GM21619 (cell line): ENCODE measurements at regions not wholly inside any gene's neighbourhood (a gene's known extent, or its start where the extent isn't known, plus 50 kb on each side); places are given as distances from the start of the nearest gene placed in this dataset.

Experiments used
- ATAC-seq: cut with Tn5 transposase; IDR thresholded peaks from one replicate; pipeline ENCODE4 v1.9.1; 2021; ENCODE audit not compliant: unreplicated experiment

DNA sequence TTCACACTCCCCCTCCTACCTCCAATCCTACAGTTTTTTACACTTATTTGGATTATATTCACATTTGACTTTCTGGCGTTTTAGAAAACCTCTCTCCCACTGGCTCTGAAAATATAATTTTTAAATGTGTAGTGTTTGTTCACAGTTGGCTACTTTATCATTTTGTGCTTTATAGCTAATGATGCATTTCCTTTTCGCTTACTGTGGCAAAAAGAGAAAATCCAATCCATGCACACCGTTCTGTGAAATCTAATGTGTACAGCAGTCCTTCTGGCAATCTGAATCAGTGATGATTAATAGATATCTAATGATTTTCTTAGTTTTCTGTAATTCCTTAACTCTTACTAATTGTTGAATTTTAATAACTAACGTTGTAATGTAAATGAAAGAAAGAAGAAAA is 271.5 kb downstream of the ARAP2 start:
- ATAC-seq, result no peak

DNA sequence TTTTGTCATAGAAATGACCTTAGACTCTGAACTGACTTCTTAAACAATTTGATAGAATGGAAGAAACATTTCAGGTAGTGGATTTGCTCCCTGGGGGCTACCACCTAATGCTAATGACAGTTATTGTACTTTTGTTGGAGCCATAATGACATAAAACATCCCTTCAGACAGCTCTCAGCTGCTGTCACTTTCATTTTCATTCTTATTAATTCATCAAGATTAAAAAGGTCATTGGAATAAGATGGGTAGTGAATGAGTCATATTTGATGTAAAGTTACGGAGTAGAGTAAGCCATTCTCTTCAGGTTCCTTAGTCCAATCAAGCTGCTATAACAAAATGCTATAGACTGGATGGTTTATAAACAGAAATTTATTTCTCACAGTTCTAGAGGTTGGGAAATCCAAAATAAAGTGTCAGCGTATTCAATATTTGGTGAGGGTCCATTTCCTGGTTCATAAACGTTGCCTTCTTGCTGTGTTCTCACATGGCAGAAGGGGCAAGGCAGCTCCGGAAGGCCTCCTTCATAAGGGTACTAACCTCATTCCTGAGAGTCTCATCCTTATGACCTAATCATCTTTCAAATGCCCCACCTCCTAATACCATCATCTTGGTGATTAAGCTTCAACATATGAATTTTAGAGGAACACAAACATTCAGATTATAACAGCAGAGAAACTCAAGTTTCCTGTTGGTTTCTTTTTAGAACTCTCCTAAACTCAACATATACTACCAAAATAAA is 268.5 kb downstream of the ARAP2 start:
- no peak for ATAC-seq

DNA sequence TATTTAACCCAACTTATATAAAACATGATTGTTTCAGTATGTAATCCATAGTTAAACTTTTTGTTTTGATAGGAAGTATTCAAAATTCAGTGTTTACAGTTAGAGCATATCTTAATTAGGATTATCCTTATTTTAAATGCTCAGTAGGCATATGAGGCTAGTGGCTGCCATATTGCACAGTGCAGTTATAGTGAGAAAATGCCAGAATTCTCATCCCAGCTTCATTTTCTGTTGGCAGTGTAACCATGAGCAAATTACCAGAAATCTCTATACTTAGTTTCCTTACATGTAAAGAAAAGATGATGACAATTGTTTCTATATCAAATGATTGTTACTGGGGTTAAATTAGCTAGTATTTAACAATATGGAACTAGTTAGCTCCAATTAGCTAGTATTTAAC is 265.8 kb downstream of the ARAP2 start:
- no peak for ATAC-seq

DNA sequence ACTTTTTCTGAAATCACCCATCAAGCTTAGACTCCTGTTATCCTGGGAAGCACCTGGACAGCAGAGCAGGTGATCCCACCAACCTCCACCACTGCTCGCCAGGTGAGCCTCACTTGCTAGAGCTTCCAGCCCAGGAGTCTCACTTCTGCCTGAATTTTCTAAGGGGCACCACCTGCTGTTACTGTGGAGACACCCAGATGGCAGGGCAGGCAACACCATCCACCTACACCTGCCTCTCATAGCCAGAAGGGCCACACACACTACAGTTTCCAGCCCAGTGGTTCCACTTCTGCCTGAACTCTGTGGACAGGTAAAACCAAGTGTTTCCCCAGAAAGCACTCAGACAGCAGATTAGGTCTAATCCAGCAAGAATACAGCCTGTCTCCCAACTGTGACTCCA is 262.0 kb downstream of the ARAP2 start:
- no peak for ATAC-seq

DNA sequence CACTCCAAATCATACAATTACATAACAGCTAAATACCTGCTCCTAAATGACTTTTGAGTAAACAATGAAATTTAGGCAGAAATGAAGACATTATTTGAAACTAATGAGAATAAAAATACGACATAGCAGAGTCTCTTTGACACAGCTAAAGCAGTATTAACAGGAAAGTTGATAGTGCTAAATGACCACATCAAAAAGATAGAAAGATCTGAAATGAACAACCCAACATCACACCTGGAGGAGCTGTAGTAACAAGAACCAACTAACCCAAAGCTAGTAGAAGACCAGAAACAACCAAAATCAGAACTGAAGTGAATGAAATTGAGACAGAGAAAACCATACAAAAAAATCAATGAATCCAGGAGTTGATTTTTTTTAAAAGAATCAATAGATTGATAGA is 257.8 kb downstream of the ARAP2 start:
- no peak for ATAC-seq

DNA sequence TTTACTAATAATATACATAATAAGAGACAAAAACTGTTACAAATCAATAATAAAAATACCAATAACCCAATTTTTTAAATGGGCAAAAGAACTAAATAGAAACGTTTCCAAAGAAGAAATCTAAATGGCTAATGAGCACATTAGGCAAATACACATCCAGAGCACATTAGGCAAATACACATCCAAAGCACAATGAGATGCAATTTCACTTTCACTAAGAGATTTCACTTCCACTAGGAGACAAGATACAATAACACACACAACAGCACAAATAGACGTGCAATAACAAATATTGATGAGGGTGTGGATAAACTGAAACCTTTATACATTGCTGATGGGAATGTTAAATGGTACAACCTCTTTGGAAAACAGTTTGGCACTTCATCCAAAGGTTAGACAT is 250.7 kb downstream of the ARAP2 start:
- ATAC-seq, result no peak

DNA sequence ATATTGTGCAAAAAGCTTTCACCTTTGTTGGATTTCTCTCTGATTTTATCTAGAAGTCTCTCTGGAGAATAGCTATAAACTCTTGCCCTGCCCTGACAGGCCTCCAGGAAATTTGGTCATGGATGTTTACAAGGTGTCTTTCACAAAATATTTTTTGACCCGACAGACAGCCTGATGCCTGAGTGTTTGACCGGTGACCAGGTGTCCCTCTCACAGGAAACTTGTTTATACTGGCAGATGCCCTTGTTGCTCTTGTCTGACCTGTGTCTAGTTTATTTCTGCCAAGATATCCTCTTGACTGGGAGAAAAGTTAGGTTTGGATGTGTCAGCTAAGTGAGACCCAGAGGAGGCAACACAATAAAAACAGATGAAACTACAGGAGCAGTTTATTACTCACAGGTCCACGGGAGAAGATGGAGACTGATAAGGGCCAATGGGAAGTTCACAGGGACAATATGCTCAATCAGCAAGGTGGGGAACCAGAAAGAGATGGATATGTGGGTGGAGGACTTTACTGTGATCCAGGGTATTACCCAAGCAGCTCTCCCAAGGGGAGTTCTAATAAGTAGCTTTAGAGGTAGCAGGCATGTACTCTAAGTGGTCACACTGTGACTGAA is 243.3 kb downstream of the ARAP2 start:
- ATAC-seq, result no peak

DNA sequence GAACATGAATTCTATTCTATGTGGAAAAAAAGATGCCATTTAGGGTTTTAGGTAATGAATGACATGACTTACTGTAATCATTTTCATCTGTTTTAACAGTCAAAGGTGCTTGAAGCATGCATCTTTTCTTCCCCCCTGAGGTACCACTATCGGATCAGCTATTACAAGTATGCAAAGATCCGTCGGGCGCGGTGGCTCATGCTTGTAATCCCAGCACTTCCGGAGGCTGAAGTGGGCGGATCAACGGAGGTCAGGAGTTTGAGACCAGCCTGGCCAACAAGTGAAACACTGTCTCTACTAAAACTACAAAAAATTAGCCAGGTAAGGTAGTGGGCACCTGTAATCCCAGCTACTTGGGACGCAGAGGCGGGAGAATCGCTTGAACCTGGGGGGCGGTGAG is 241.3 kb downstream of the ARAP2 start:
- no peak for ATAC-seq

DNA sequence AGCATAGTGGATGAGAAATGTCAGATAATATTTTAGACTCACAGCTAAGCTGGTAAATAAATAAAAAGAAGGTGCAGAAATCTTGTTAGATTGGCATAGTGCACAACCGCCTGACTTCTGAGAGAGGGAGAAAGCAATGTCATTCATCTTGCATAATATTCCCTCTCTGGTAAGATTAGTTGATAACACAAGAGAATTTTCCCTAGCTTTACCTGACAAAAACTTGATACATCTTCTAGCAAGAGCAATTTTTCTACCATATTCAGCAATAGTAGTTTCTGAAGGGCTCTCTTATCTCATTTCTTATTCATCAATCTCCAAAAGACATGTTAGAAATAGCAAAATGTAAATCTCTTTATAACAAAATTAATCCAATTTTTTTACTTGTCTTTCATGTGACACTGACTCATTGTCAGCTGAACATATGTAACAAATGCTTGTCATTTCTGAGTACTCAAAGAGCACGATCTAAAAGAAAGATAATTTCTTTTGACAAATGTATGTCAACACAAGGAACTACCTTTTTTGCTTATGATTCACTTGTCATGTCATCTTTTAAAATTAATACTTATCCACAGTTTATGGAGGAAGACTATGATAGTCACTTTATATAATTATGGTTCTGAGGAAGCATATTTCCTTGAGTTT is 240.0 kb downstream of the ARAP2 start:
- ATAC-seq, result no peak

DNA sequence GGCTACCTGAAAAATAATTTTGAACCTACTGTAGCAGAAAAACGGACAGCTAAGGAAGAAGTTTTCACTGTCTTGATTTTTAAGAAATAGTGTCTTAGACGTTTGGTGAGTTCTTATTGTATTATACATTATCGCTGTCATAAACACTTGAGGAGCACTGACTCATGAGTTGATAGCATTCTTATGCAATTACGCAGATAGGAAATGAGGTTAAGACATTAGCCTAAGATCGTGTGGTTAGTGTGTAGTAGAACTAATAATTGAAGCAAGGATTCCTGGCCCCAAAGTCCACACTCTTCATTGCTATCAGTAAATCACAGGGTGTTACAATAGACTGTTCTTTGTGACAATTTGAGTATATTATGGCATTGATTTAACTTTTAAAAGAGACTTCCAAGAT is 238.1 kb downstream of the ARAP2 start:
- ATAC-seq, result no peak

DNA sequence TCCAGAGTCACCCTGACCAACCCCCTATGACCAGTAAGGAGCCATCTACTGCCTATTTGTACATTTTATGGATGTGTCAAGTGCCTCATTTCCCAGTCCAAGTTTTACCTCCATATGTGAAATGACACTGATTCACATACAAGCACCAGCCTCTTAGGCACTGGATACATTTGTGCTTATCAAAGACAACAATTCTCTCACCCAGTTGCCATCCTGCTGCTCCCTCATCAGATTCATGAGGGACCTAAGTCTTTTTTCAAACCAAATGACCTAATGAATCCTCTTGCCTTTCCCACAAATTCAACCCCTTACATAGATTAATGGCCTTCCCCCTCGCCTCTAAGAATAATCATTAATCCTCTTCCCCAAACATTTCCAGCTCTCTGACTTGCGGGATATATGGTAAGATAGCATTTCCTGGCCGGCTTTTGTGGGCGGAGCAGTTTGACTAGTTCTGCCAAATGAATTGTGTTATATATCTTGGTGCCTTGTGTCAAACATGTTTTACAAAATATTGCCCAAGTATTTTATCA is 233.9 kb downstream of the ARAP2 start:
- ATAC-seq, result no peak

DNA sequence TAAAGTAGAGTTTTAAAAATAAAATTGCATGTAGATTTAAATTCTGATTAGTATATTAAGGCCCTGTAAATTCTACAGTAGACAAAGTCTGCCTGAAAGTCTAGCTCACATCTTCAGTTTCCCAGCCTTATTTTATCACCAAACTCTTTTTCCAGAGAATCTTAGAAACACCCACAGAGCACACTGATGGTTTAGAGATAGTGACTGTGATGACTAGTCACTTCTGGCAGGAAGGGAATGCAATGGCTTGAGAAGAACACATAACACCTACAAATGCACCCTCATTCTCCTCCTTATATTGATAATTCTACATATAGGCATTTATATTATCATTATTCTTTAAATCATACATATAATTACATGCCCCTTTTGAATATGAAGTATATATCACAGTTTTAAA is 232.9 kb downstream of the ARAP2 start:
- no peak for ATAC-seq

DNA sequence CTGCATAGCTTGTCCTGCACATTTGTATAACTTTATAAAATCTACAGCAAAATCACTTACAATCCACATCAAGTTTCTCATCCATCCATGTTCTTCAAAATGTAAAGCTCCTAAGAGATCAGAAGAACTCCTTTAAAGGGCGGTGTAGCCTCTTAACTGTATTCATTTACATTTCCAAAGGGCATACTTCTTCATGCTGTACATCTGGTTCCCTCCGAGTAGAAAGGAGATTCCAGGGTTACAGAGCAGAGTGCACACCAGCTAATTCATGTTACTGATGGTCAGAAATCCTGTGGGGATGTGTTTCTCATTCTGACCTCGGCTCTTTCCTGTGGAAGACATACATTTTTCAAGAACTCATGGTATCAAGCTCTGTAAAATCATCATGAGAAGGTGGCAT is 231.8 kb downstream of the ARAP2 start:
- ATAC-seq, result no peak

DNA sequence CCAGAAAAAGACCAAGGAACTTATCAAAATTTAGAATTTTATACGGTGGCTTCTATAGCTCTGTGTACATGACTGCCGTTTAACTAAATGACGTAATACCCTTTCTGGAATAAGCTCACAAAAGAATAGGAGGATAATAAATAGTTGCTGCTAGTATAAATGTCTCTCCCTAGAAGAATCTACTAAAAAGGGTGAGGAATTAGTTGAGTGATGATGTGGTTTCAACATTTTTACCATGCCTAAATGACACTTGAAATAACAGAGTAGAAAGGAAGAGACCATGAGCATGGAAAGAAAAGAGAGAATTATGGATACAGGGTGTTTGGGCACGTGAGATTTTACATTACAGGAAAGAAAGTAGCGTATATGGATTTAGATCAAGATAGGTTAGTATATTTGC is 231.1 kb downstream of the ARAP2 start:
- no peak for ATAC-seq
